ENCODE measurements at regions not wholly inside any gene's neighbourhood (a gene's known extent, or its start where the extent isn't known, plus 50 kb on each side); places are given as distances from the start of the nearest gene placed in this dataset.

GRCh38 chr7:119555788-119556187 is 717.2 kb upstream of the KCND2 start:
- no peak for TF ChIP-seq CTCF (IDR thresholded peaks at IDR 0.05; ENCODE audit: borderline replicate concordance, insufficient read depth, low read depth, low read length)
- H3K4me3 ChIP-seq (ENCODE audit: low read depth, low read length) = no peak overlapping the region

DNA sequence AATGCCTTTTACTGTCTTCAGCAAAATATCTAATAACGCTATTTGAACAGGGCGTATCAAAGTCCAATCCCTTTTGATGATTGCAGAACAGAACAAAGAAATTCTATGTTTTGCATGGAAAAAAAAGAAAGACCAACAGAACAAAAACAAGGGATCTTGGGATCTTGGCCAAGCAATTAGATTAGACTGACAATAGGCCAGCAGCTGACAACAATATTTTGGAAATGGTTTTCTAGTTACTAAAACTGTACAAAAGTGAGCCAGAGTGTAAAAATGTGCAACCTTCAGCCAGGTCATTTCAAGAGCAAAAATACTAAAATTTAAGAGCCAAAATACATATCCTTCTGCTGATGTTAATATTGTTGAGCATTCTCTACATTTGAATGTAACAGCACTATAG is 716.5 kb upstream of the KCND2 start:
- no peak for TF ChIP-seq CTCF (IDR thresholded peaks at IDR 0.05; ENCODE audit: borderline replicate concordance, insufficient read depth, low read depth, low read length)
- H3K4me3 ChIP-seq (ENCODE audit: low read depth, low read length) = no peak overlapping the region

DNA sequence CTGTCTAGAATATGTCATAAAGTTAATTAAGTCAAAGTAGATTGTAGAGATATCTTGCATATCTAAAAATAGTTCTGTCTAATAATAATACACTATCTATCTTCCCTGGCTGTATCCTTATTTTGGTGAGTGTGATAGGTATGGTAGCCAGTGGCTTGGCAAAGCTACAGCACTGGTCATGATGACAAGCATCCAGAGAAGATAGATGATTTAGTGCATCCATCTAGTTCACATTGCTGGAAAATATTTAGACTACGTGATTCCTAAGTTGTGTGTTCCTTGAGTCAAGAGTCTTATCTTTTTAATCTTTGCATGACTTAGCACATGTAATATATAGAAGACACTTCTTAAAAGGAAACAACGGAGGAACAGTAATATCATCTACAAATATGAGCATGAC is 711.2 kb upstream of the KCND2 start:
- TF ChIP-seq CTCF (IDR thresholded peaks at IDR 0.05; ENCODE audit: borderline replicate concordance, insufficient read depth, low read depth, low read length) = no peak
- H3K4me3 ChIP-seq (ENCODE audit: low read depth, low read length) = no peak overlapping the region

GRCh38 chr7:119562839-119563238 is 710.1 kb upstream of the KCND2 start:
- no peak overlapping the region for H3K4me3 ChIP-seq (ENCODE audit: low read depth, low read length)
- TF ChIP-seq CTCF (IDR thresholded peaks at IDR 0.05; ENCODE audit: borderline replicate concordance, insufficient read depth, low read depth, low read length) = no peak

DNA sequence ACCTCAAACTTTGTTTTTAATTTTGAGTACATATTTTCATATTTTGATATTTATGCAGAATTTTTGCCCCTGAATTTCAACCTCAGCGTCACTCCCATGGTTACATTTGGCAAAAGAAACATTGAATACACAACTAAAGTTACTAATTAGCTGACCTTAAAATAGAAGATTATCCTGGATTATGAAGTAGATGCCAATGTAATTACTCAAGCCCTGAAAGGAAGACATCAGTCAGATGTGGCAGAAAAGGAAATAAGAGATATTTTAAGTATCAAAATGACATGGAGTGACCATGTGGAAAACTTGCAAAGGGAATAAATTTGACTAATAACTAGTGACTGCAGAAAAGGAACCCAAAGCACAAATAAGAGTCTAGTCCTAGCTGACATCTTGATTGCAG is 701.3 kb upstream of the KCND2 start:
- TF ChIP-seq CTCF (IDR thresholded peaks at IDR 0.05; ENCODE audit: borderline replicate concordance, insufficient read depth, low read depth, low read length) = no peak
- H3K4me3 ChIP-seq (ENCODE audit: low read depth, low read length) = no peak overlapping the region

GRCh38 chr7:119572132-119572531 is 700.8 kb upstream of the KCND2 start:
- no peak overlapping the region for H3K4me3 ChIP-seq (ENCODE audit: low read depth, low read length)
- TF ChIP-seq CTCF (IDR thresholded peaks at IDR 0.05; ENCODE audit: borderline replicate concordance, insufficient read depth, low read depth, low read length) = no peak

DNA sequence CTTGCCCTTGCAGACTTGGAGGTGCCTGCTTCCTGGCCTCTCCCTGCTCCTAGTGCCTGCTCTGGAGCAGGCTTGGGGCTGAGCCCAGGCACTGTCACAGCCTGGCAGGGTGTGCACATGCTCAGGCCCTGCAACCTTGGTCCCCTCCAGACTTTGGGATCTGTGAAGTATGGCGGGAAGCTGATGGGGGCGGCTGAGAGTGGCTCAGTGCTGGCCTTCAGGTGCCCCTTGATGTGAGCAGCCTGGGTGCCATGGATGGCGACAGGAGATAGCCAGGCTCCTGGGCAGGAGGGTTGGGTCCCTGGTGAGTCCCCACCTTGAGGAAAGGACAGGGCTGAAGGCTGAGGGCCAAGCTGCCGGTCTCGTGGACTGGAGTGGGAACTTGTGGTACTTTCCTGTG is 700.4 kb upstream of the KCND2 start:
- TF ChIP-seq CTCF (IDR thresholded peaks at IDR 0.05; ENCODE audit: borderline replicate concordance, insufficient read depth, low read depth, low read length) = no peak
- H3K4me3 ChIP-seq (ENCODE audit: low read depth, low read length) = no peak overlapping the region
